Cardiac septum (tissue), 1 donor: ENCODE measurements at regions not wholly inside any gene's neighbourhood (a gene's known extent, or its start where the extent isn't known, plus 50 kb on each side); places are given as distances from the start of the nearest gene placed in this dataset.
"Not testable (repeated sequence)": the region's sequence is repeated elsewhere in the genome, so short reads cannot be mapped to it uniquely, and the experiment has no call there.

Experiments used
- DNase-seq: peaks from one replicate; pipeline ENCODE4 v3.0.0-alpha.2; 2020; ENCODE audit warnings: low spot score
- intact Hi-C: fragments of 100-400 bp; cut with DNase I; formaldehyde crosslinking; loops from one replicate; pipeline ENCODE4 v1.14.0; 2022
- donor health status: DM: no; HTN: no; CAD: no.

- intact Hi-C loops = no loop called here
- DNase-seq = no peak
Observed at GRCh38 chrX:143231492-143231891, 205.8 kb downstream of the SPANXN4 start.

- DNase-seq, intact Hi-C loops: not testable (repeated sequence)
Observed at GRCh38 chrX:143228600-143228999, 202.9 kb downstream of the SPANXN4 start.

DNA sequence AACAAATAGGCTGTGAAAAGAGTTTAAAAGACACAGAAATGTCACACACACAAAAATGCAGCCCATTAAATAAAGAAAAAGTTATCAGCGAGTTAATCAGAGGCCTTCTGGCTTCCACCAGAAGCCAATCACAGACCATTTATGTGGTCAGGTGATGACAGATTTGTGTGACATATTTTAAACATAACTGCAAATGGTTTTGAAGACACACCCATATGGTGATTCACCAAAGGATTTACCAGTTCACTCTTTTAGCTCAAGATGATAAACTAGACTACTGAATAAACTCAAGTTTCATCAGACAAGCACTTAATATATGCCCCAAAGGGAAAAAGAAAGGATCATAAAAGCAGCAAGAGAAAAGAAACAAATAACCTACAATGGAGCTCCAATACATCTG lies 181.2 kb downstream of the SPANXN4 start:
- DNase-seq = no peak
- intact Hi-C loops = no loop called here

DNA sequence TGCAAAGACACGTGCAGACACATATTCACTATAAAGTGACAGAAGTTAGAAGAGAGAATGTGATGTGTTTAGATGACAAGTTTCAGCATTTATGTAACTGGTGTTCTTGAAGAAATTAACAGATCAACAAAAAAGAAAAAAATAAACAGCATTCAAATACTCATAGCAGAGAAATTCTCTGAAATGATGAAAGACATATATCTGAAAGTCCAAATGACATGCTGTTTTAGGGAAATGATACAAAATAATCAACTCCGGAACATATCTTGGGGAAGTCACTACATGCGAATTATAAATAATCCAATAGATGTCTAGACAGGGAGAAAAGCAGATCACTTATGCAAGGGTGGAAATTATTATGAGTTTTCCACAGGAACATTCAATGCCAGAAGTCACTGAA lies 146.0 kb downstream of the SPANXN4 start:
- no peak for DNase-seq
- intact Hi-C loops = no loop called here

DNA sequence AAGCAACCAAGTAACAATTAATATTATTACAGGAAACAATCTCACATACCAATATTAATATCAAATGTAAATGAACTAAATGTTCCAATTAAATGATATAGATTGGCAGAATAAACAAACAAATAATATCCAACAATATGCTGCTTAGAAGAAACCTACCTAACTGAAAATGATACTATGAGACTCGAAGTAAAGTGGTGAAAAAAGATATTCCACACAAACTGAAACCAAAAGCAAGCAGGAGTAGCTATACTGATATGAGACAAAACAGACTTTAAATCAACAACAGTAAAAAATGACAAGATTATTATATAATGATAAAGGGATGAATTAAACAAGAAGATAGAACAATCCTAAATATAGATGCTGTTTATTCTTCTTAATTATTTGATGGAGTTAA lies 140.1 kb downstream of the SPANXN4 start:
- intact Hi-C loops = no loop called here
- DNase-seq = no peak

DNA sequence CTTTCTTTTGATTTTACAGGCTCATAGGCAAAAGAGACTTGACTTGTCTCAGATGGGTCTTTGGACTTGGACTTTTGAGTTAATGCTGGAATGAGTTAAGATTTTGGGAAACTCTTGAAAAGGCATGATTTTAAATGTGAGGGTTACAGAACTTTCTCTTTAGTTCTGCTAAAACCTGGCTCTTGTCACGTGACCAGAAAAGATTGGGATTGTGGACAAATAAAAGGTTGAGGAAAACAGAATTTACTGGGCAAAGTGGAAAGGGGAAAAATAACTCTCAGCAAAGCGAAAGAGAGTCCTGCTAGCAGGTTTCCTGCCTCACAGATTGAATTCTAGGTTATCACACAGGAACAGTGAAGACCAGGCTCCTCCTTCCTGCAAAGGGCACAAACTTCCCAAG lies 114.0 kb downstream of the SPANXN4 start:
- DNase-seq = no peak
- intact Hi-C loops = no loop called here

DNA sequence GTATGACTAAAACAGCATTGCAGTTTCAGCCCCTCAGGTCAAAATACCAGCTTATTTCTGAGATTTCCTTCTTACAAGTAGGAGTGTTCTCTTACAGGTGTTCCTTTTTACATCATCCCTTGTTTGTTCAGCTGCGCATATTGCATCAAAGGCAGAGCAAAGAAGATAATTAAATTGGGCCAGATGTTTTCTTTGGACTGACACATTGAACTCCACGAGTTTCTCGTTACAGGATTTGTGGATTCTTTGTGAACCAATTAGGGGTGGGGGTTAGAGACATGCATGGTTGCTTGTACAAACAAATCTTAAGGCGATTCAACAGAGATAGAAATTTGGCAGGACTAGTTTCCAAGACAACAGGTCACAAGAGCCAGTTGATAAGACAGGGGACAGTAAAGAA lies 95.7 kb downstream of the SPANXN4 start:
- intact Hi-C loops = no loop called here

GRCh38 chrX:143115466-143115865 lies 89.7 kb downstream of the SPANXN4 start:
- no peak for DNase-seq

More for the DNA sequence above, 95.7 kb downstream of the SPANXN4 start:
- DNase-seq = no peak

DNA sequence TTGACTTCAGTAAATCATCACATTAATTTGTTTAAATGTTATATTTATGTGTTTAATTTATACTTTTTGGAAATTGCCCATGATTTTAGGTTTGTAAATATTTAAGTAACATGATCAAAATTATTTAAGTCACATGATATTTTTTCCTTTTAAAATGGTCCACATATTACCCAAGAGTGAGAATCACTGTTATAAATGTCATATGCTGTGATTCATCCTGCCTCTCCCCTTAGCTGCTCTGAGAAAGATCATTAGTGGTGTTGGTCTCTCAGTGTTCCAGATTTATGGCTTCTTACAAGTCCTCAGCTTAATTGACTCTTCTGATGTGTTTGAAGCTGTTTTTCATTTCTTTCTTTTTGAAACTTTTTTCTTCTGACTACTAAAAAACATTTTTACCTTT lies 70.1 kb downstream of the SPANXN4 start:
- DNase-seq = no peak
- intact Hi-C loops = no loop called here

More at GRCh38 chrX:143115466-143115865, 89.7 kb downstream of the SPANXN4 start:
- intact Hi-C loops = no loop called here

DNA sequence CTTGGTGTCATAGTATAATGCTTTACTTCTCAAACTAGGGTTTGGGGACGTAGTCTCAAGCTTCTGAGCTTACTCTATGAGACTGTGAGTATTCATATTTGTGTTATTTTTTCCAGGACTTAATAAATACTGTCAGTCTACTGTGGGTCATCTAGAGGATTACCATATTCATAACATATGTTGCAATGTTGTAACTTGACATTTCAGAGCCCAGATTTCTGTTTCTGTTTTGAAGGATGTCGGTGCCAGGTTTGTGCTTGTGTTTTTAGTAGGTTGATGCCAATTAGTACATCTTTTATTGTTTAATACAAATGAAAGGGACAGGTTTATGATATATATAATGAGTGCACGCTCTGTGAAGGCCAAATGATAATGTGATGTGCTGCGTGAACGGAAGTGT lies 69.6 kb downstream of the SPANXN4 start:
- DNase-seq = no peak
- intact Hi-C loops = no loop called here

GRCh38 chrX:143094417-143095023 lies 68.8 kb downstream of the SPANXN4 start:
- intact Hi-C loops = no loop called here
- DNase-seq = no peak
